ENCODE measurements at regions not wholly inside any gene's neighbourhood (a gene's known extent, or its start where the extent isn't known, plus 50 kb on each side); places are given as distances from the start of the nearest gene placed in this dataset.

- no peaks in the 10 kb centered on the region for H3K36me3 ChIP-seq (ENCODE audit: control insufficient read depth, insufficient read depth, low read length)
- Mint-ChIP-seq H3K36me3 (ENCODE audit: insufficient read depth, unreplicated experiment) (no peaks in the 10 kb centered on the region), H3K4me3 (ENCODE audit: unreplicated experiment) (no peak overlapping the region), H3K27ac (ENCODE audit: unreplicated experiment) (no peak overlapping the region), H3K9me3 (ENCODE audit: unreplicated experiment) (no peaks in the 10 kb centered on the region), H3K4me1 (ENCODE audit: low read depth, unreplicated experiment) (no peaks in the 10 kb centered on the region), H3K27me3 (ENCODE audit: insufficient read depth, unreplicated experiment) (no peaks in the 10 kb centered on the region)
- ChIA-PET CTCF (no interaction called here), POLR2A (no interaction called here)
- H3K4me3 ChIP-seq (ENCODE audit: low read depth, low read length), result no peak overlapping the region
- TF ChIP-seq CTCF (IDR thresholded peaks at IDR 0.05; ENCODE audit: insufficient read depth in 1 of 2, low read depth in 1 of 2, low read length in 1 of 2, severe bottlenecking in 1 of 2, unreplicated experiment in 1 of 2), result no peak
- no TSS peak for BruUV-seq (replicated peaks)
- no peaks in the 10 kb centered on the region for H3K9me3 ChIP-seq
- no peak for DNase-seq
- H3K27me3 ChIP-seq (replicated peaks; ENCODE audit: control insufficient read depth, insufficient read depth, low read length), result no peaks in the 10 kb centered on the region
- intact Hi-C loops (cut with micrococcal nuclease; ENCODE audit: unreplicated experiment), result no loop called here
- H3K4me1 ChIP-seq, result no peaks in the 10 kb centered on the region
These were observed 127.2 kb upstream of the AGA start for GRCh38 chr4:177569434-177569833.

GRCh38 chr4:177573507-177573906, 131.3 kb upstream of the AGA start:
- intact Hi-C loops (cut with micrococcal nuclease; ENCODE audit: unreplicated experiment), result no loop called here
- no peak overlapping the region for H3K27ac Mint-ChIP-seq (ENCODE audit: unreplicated experiment)

GRCh38 chr4:177574446-177574845, 132.2 kb upstream of the AGA start:
- no peak overlapping the region for H3K27ac Mint-ChIP-seq (ENCODE audit: unreplicated experiment)
- no peak overlapping the region for H3K4me3 Mint-ChIP-seq (ENCODE audit: unreplicated experiment)
- POLR2A ChIA-PET, result no interaction called here
- intact Hi-C loops (cut with micrococcal nuclease; ENCODE audit: unreplicated experiment), result no loop called here
- H3K4me3 ChIP-seq (ENCODE audit: low read depth, low read length), result no peak overlapping the region
- no peaks in the 10 kb centered on the region for H3K4me1 ChIP-seq
- no peaks in the 10 kb centered on the region for H3K9me3 ChIP-seq
- no peaks in the 10 kb centered on the region for H3K27me3 ChIP-seq (replicated peaks; ENCODE audit: control insufficient read depth, insufficient read depth, low read length)
- no peaks in the 10 kb centered on the region for H3K4me1 Mint-ChIP-seq (ENCODE audit: low read depth, unreplicated experiment)
- CTCF ChIA-PET, result no interaction called here
- TF ChIP-seq CTCF (IDR thresholded peaks at IDR 0.05; ENCODE audit: insufficient read depth in 1 of 2, low read depth in 1 of 2, low read length in 1 of 2, severe bottlenecking in 1 of 2, unreplicated experiment in 1 of 2), result no peak
- no TSS peak for BruUV-seq (replicated peaks)
- DNase-seq, result no peak
- H3K9me3 Mint-ChIP-seq (ENCODE audit: unreplicated experiment), result no peaks in the 10 kb centered on the region
- H3K27me3 Mint-ChIP-seq (ENCODE audit: insufficient read depth, unreplicated experiment), result peaks cover 4% of the 10 kb centered on the region
- H3K36me3 Mint-ChIP-seq (ENCODE audit: insufficient read depth, unreplicated experiment), result no peaks in the 10 kb centered on the region
- no peaks in the 10 kb centered on the region for H3K36me3 ChIP-seq (ENCODE audit: control insufficient read depth, insufficient read depth, low read length)

More at GRCh38 chr4:177573507-177573906, 131.3 kb upstream of the AGA start:
- Histone ChIP-seq H3K36me3 (ENCODE audit: control insufficient read depth, insufficient read depth, low read length) (no peaks in the 10 kb centered on the region), H3K27me3 (replicated peaks; ENCODE audit: control insufficient read depth, insufficient read depth, low read length) (no peaks in the 10 kb centered on the region), H3K9me3 (no peaks in the 10 kb centered on the region), H3K4me1 (no peaks in the 10 kb centered on the region), H3K4me3 (ENCODE audit: low read depth, low read length) (no peak overlapping the region)
- H3K36me3 Mint-ChIP-seq (ENCODE audit: insufficient read depth, unreplicated experiment), result no peaks in the 10 kb centered on the region
- H3K4me3 Mint-ChIP-seq (ENCODE audit: unreplicated experiment), result no peak overlapping the region
- no peak for DNase-seq
- no peak for TF ChIP-seq CTCF (IDR thresholded peaks at IDR 0.05; ENCODE audit: insufficient read depth in 1 of 2, low read depth in 1 of 2, low read length in 1 of 2, severe bottlenecking in 1 of 2, unreplicated experiment in 1 of 2)
- no peaks in the 10 kb centered on the region for H3K9me3 Mint-ChIP-seq (ENCODE audit: unreplicated experiment)
- H3K4me1 Mint-ChIP-seq (ENCODE audit: low read depth, unreplicated experiment), result no peaks in the 10 kb centered on the region
- no TSS peak for BruUV-seq (replicated peaks)
- ChIA-PET CTCF (no interaction called here), POLR2A (no interaction called here)
- peaks cover 4% of the 10 kb centered on the region for H3K27me3 Mint-ChIP-seq (ENCODE audit: insufficient read depth, unreplicated experiment)

Data from Caco-2 (cell line).